Neuronal stem cell (in vitro differentiated cells): ENCODE measurements at regions not wholly inside any gene's neighbourhood (a gene's known extent, or its start where the extent isn't known, plus 50 kb on each side); places are given as distances from the start of the nearest gene placed in this dataset.

ENCODE experiments used
- DNase-seq: peaks from one replicate; pipeline ENCODE4 v3.0.0-alpha.2; 2013; ENCODE audit warnings: low spot score
- H2AFZ ChIP-seq: one replicate; pipeline ENCODE4 v1.6.1; 2013; ENCODE audit warnings: mild to moderate bottlenecking, low read length, inconsistent platforms
- H2AK5ac ChIP-seq: 2 replicates; pipeline ENCODE4 v1.6.1; 2013; ENCODE audit warnings: low read depth, mild to moderate bottlenecking, inconsistent platforms, low read length, moderate library complexity, mixed read lengths
- H2BK120ac ChIP-seq: 2 replicates; pipeline ENCODE4 v1.6.1; 2013; ENCODE audit warnings: low read depth, mild to moderate bottlenecking, inconsistent platforms, low read length, moderate library complexity, mixed read lengths
- H2BK12ac ChIP-seq: one replicate; pipeline ENCODE4 v1.6.1; 2013; ENCODE audit warnings: low read length, inconsistent platforms
- H2BK15ac ChIP-seq: 2 replicates; pipeline ENCODE4 v1.6.1; 2013; ENCODE audit warnings: mild to moderate bottlenecking, low read length, inconsistent platforms, mixed read lengths
- H2BK5ac ChIP-seq: one replicate; pipeline ENCODE4 v1.6.1; 2013; ENCODE audit warnings: inconsistent platforms, mild to moderate bottlenecking, low read length, moderate library complexity
- H3K14ac ChIP-seq: one replicate; pipeline ENCODE4 v1.6.1; 2013; ENCODE audit warnings: low read length, inconsistent platforms
- H3K18ac ChIP-seq: 2 replicates; pipeline ENCODE4 v1.6.1; 2013; ENCODE audit warnings: low read length, inconsistent platforms
- H3K23ac ChIP-seq: 2 replicates; pipeline ENCODE4 v1.6.1; 2013; ENCODE audit warnings: low read depth, mild to moderate bottlenecking, mixed read lengths, low read length, inconsistent platforms; ENCODE audit not compliant: poor library complexity
- H3K27ac ChIP-seq: replicated peaks from 3 replicates; pipeline ENCODE4 v1.5.1; 2013; ENCODE audit warnings: low read length, inconsistent platforms
- H3K27me3 ChIP-seq, 3 experiments: 2 replicates each; pipeline ENCODE4 v1.6.1; 2013; ENCODE audit warnings: low read length in 3 of 3, mild to moderate bottlenecking in 2 of 3, inconsistent platforms in 1 of 3, low read depth in 1 of 3, mixed read lengths in 1 of 3, moderate library complexity in 1 of 3; ENCODE audit not compliant: control insufficient read depth in 3 of 3, insufficient read depth in 3 of 3
- H3K36me3 ChIP-seq, 2 donors: replicated peaks in 1 of 2; 2 replicates each; pipeline ENCODE4 v1.6.1; 2013; ENCODE audit warnings: low read length in 2 of 2; ENCODE audit not compliant: control insufficient read depth in 2 of 2, insufficient read depth in 2 of 2
- H3K4ac ChIP-seq: 2 replicates; pipeline ENCODE4 v1.6.1; 2013; ENCODE audit warnings: inconsistent platforms, mild to moderate bottlenecking, low read length, moderate library complexity
- H3K4me1 ChIP-seq, 2 donors: 1 replicate in 1 of 2; 2 replicates in 1 of 2; pipeline ENCODE4 v1.6.1; 2013; ENCODE audit warnings: low read length in 2 of 2, low read depth in 1 of 2; ENCODE audit not compliant: control insufficient read depth in 2 of 2, insufficient read depth in 1 of 2
- H3K4me2 ChIP-seq: one replicate; pipeline ENCODE4 v1.6.1; 2013; ENCODE audit warnings: mild to moderate bottlenecking, low read length, inconsistent platforms; ENCODE audit not compliant: insufficient read depth, poor library complexity, severe bottlenecking
- H3K4me3 ChIP-seq, 2 donors: 2 replicates each; pipeline ENCODE4 v1.5.1; 2013; ENCODE audit warnings: low read length in 2 of 2, mild to moderate bottlenecking in 2 of 2, inconsistent platforms in 1 of 2, moderate library complexity in 1 of 2
- H3K79me1 ChIP-seq: one replicate; pipeline ENCODE4 v1.6.1; 2013; ENCODE audit warnings: low read depth, mild to moderate bottlenecking, inconsistent platforms, low read length, moderate library complexity
- H3K9ac ChIP-seq: one replicate; pipeline ENCODE4 v1.6.1; 2013; ENCODE audit warnings: mild to moderate bottlenecking, low read depth, low read length, inconsistent platforms; ENCODE audit not compliant: poor library complexity
- H3K9me3 ChIP-seq, 2 donors: replicated peaks in 1 of 2; 2 replicates each; pipeline versions ENCODE3 to v1.6.1; 2013; ENCODE audit warnings: low read length in 2 of 2, mild to moderate bottlenecking in 2 of 2, inconsistent platforms in 1 of 2, low read depth in 1 of 2, mixed read lengths in 1 of 2, moderate library complexity in 1 of 2; ENCODE audit not compliant: control insufficient read depth in 2 of 2, insufficient read depth in 1 of 2
- H4K8ac ChIP-seq: one replicate; pipeline ENCODE4 v1.6.1; 2013; ENCODE audit warnings: low read depth, mild to moderate bottlenecking, inconsistent platforms, low read length, moderate library complexity
- H4K91ac ChIP-seq: one replicate; pipeline ENCODE4 v1.6.1; 2013; ENCODE audit warnings: low read length, low read depth, mild to moderate bottlenecking, inconsistent platforms; ENCODE audit not compliant: poor library complexity
- WGBS, 2 donors: extraction: QIAGEN DNeasy Blood & Tissue Kit; methylation state at CpG; one replicate each; pipeline ENCODE4 v1.1.7; 2013; ENCODE audit warnings: missing lambda C conversion rate in 2 of 2, mixed read lengths in 1 of 2; ENCODE audit not compliant: insufficient read length in 2 of 2, insufficient replicate concordance in 1 of 2; ENCODE audit errors: extremely low coverage in 2 of 2; 5-methylcytosine and 5-hydroxymethylcytosine counted together

DNA sequence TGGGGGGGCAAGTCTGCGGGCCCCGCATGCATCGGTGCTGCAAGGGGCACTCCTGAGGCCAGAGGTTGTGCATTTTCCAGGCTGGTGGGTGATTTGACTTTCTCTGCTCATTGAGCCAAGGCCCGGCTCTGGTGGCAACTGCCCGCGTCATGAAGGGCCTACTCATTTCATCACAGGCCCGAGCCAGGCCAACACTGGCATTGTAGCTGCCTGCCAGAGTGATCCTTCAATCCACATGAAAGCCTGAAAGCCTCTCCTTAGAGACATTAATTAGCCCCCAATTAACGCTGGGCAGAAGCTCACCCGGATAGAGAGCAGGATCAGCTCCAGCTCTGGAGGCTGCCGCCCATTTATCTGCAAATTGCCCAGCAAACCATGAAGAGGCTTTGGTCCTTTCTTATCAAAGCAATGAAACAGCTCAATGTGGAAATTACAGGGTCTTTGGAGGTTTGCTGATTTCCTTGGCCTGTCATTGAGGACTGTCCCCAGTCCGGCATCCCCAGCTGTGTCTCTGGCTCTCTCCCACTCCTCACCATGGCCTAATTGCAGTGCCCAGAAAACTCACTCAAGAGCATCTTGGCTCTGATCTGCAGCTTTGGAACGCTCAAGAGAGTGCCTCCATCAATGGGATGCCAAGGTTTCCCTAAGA, 50.4 kb upstream of the STUM start:
- Histone ChIP-seq H2AFZ (no peak overlapping the region), H3K9me3 (no peaks in the 10 kb centered on the region)
- no peak for DNase-seq

GRCh38 chr1:226498640-226499008, 49.9 kb upstream of the STUM start:
- Histone ChIP-seq H3K4me3 (no peak overlapping the region), H2BK15ac (peak overlapping the region; percentile 20), H2AK5ac (peak overlapping the region; percentile 9), H2BK120ac (no peak overlapping the region), H3K4me1 (peaks cover 0 to 19% of the 10 kb centered on the region in 2 donors), H3K36me3 (no peaks in the 10 kb centered on the region), H3K27me3 (peaks cover 0 to 29% (median 0%) of the 10 kb centered on the region in 3 experiments), H3K18ac (peak overlapping the region; percentile 8), H3K4me2 (no peak overlapping the region), H4K91ac (no peak overlapping the region), H3K9ac (no peak overlapping the region), H2BK5ac (no peak overlapping the region), H2BK12ac (peak overlapping the region; percentile 1), H3K23ac (no peak overlapping the region), H3K79me1 (no peaks in the 10 kb centered on the region), H3K14ac (no peak overlapping the region), H3K9me3 (no peaks in the 10 kb centered on the region), H3K27ac (peak overlapping the region; percentile 20), H2AFZ (no peak overlapping the region), H3K4ac (no peak overlapping the region), H4K8ac (no peak overlapping the region)
- no peak for DNase-seq
- no CpG with 5 or more reads among the region's 6 CpGs for WGBS, 2 donors

More for the DNA sequence above, 50.4 kb upstream of the STUM start:
- Histone ChIP-seq H2AK5ac (peak overlapping the region; percentile 76), H3K14ac (peak overlapping the region; percentile 25), H3K23ac (no peak overlapping the region), H4K91ac (no peak overlapping the region), H2BK120ac (no peak overlapping the region), H3K4ac (no peak overlapping the region), H3K36me3 (no peaks in the 10 kb centered on the region), H3K79me1 (no peaks in the 10 kb centered on the region), H4K8ac (no peak overlapping the region), H2BK5ac (no peak overlapping the region), H3K4me1 (peaks cover 0 to 19% of the 10 kb centered on the region in 2 donors), H2BK12ac (no peak overlapping the region), H3K27ac (peak overlapping the region; percentile 23), H3K18ac (peak overlapping the region; percentile 70), H3K4me2 (no peak overlapping the region), H3K4me3 (no peak overlapping the region), H2BK15ac (no peak overlapping the region), H3K9ac (no peak overlapping the region), H3K27me3 (peaks cover 0 to 31% (median 0%) of the 10 kb centered on the region in 3 experiments)
- WGBS, 2 donors: no CpG with 5 or more reads among the region's 12 CpGs
